Esophagus muscularis mucosa (tissue), 4 donors: ENCODE measurements at regions not wholly inside any gene's neighbourhood (a gene's known extent, or its start where the extent isn't known, plus 50 kb on each side); places are given as distances from the start of the nearest gene placed in this dataset.

ENCODE experiments used
- DNase-seq: peaks from one replicate; pipeline ENCODE4 v3.0.0-alpha.2; 2017; ENCODE audit errors: extremely low spot score
- H3K27ac ChIP-seq, 4 donors: fragments of 200-600 bp; sonication (generic); replicated peaks in 1 of 4; 1 replicate in 3 of 4; 2 replicates in 1 of 4; pipeline ENCODE4 v1.5.1; 2016 to 2019; ENCODE audit warnings: mild to moderate bottlenecking in 1 of 4
- H3K27me3 ChIP-seq, 4 donors: fragments of 200-600 bp; sonication (generic); one replicate each; pipeline versions ENCODE4 v1.5.1 to v1.6.0; 2016 to 2019
- H3K36me3 ChIP-seq, 4 donors: fragments of 200-600 bp; sonication (generic); one replicate each; pipeline ENCODE4 v1.5.1; 2016 to 2019
- H3K4me1 ChIP-seq, 4 donors: fragments of 200-600 bp; sonication (generic); one replicate each; pipeline ENCODE4 v1.5.1; 2016 to 2019
- H3K4me3 ChIP-seq, 4 donors: fragments of 200-600 bp; sonication (generic); 1 replicate in 2 of 4; 2 replicates in 2 of 4; pipeline ENCODE4 v1.5.1; 2016 to 2019; ENCODE audit warnings: mild to moderate bottlenecking in 4 of 4, moderate library complexity in 1 of 4
- H3K9me3 ChIP-seq, 4 donors: fragments of 200-600 bp; sonication (generic); 1 replicate in 3 of 4; 2 replicates in 1 of 4; pipeline ENCODE4 v1.5.1; 2016 to 2019
- EP300 ChIP-seq: sonication (generic); formaldehyde crosslinking; IDR thresholded peaks from one replicate; pipeline ENCODE4 v1.6.1; 2017; ENCODE audit warnings: antibody characterized with exemption
- POLR2A ChIP-seq: fragments of 450-650 bp; IDR thresholded peaks from one replicate; pipeline ENCODE4 v1.6.1; 2017; ENCODE audit warnings: antibody characterized with exemption, moderate library complexity, mild to moderate bottlenecking, low read depth
- POLR2AphosphoS5 ChIP-seq, 2 donors: sonication (generic); formaldehyde crosslinking; IDR thresholded peaks; one replicate each; pipeline ENCODE4 v1.6.1; 2017; ENCODE audit warnings: antibody characterized with exemption in 2 of 2
- WGBS: methylation state at CpG from one replicate; pipeline ENCODE4 v1.1.5; 2018; 5-methylcytosine and 5-hydroxymethylcytosine counted together
- intact Hi-C: fragments of 100-400 bp; cut with DNase I; formaldehyde crosslinking; loops from one replicate; pipeline ENCODE4 v1.15.1; 2023
- TF ChIP-seq, protein P1 (sequence below), 3 experiments: fragments of 200-600 bp in 2 of 3; fragments of 450-650 bp in 1 of 3; sonication (generic) in 2 of 3; IDR thresholded peaks; one replicate each; pipeline ENCODE4 v1.5.1; 2017 to 2019; ENCODE audit warnings: antibody characterized with exemption in 3 of 3, mild to moderate bottlenecking in 2 of 3, moderate library complexity in 1 of 3

DNA sequence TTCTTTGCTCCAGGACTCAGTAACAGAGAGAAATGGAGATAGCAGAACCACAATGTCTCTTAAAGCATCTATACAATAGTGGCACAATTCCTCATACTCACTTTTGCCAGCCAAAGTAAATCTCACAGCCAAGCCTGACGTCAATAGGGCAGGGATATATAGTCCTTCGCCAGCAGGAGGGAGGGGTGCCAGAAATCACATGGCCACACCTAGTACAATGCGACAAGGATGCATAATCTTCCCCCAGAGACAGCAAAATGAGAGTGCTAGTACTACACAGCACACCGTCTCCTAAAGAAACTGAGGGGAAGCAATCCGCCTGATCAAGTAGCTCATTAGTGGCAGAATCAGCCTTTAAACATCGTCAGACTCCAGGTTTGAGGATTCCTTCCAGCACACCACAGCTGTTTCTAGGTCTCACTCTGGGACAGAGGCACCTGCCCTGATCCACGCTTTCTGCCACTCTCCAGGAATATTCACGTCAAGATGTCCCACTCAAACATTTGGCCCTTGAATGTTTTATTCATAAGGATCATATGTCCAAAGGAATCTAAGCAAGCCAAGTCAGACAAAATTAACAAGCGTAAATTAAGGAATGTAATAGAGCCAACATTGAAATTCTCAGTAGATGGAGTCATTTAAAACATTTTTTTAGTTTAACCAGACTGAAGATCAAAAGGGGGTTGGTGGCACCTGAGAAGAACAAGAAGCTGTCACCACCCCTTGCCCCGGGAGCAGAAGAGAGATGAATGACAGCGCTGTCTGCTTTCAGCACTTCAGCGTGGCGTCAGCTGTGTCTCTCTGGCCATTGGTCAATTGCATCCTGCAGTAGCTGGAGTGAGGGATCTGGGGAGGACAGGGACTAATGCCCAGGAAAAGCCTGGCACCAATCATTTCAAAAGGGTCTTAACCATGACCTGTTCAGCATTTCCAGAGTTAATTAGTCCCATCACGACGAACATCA is 63.5 kb upstream of the SERP2 start:
- Histone ChIP-seq H3K36me3 (no peaks in the 10 kb centered on the region), H3K9me3 (no peaks in the 10 kb centered on the region), H3K4me1 (peaks cover 46 to 81% (median 72%) of the 10 kb centered on the region in 4 donors), H3K4me3 (no peak overlapping the region), H3K27me3 (no peaks in the 10 kb centered on the region), H3K27ac (peak overlapping the region; percentile 86 to 92 (median 88))
- TF ChIP-seq POLR2AphosphoS5 (IDR thresholded peaks at IDR 0.05) = peak in 1 of 2 donors; percentile 47
- TF ChIP-seq, protein P1, sequence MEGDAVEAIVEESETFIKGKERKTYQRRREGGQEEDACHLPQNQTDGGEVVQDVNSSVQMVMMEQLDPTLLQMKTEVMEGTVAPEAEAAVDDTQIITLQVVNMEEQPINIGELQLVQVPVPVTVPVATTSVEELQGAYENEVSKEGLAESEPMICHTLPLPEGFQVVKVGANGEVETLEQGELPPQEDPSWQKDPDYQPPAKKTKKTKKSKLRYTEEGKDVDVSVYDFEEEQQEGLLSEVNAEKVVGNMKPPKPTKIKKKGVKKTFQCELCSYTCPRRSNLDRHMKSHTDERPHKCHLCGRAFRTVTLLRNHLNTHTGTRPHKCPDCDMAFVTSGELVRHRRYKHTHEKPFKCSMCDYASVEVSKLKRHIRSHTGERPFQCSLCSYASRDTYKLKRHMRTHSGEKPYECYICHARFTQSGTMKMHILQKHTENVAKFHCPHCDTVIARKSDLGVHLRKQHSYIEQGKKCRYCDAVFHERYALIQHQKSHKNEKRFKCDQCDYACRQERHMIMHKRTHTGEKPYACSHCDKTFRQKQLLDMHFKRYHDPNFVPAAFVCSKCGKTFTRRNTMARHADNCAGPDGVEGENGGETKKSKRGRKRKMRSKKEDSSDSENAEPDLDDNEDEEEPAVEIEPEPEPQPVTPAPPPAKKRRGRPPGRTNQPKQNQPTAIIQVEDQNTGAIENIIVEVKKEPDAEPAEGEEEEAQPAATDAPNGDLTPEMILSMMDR (IDR thresholded peaks at IDR 0.05) = no peak
- DNase-seq = no peak
- intact Hi-C loops = loop anchor here (2.0 to 10.0 kb wide), 2 partner anchors 125 to 255 kb away; no protein-coding TSS in a partner anchor
- 65% methylated on average over 15 of the region's 15 CpGs for WGBS

DNA sequence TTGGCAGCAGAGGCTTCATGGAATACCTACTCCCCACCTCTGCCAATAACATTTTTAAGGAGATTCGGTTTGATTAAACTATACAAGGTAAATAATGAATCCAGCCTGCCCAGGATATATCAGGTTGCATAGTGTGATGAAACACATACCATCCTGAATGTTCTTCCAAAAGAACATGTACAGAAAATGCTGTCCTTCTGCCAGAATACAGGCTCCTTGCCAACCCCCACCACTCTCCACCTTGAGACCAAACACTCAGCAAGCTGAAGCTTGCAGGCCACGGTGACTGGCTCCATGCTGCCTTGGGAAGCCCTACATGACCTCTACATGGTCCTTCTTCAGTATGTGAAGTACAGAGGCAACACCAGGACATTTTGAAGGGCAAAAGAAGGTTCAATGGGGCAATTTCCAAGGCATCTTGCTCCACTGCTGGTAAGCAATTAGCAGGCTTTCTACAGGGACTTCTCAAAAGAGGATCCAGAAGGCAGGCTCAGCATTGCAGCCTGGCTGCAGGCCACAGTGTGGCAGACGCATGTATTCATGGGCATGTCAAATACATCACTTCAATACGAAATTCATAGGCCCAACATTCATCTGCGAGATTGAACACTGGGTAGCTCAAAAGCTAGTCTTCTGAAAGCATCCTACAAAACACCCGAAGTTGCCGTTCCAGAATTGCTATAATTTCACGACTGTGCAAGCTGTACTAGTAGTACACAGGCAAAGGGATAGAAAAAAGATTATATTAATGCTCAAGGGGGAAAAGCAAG is 62.4 kb upstream of the SERP2 start:
- 76% methylated on average over 7 of the region's 8 CpGs for WGBS
- TF ChIP-seq POLR2AphosphoS5 (IDR thresholded peaks at IDR 0.05) (peak; percentile 67 to 73), POLR2A (no peak)
- Histone ChIP-seq H3K27me3 (no peaks in the 10 kb centered on the region), H3K27ac (peak overlapping the region; percentile 86 to 92 (median 88)), H3K9me3 (no peaks in the 10 kb centered on the region), H3K4me3 (no peak overlapping the region), H3K4me1 (peaks cover 35 to 69% (median 61%) of the 10 kb centered on the region in 4 donors), H3K36me3 (no peaks in the 10 kb centered on the region)
- no peak for DNase-seq
- intact Hi-C loops = loop anchor here (10.0 kb wide), 1 partner anchor 256 kb away; no protein-coding TSS in a partner anchor

DNA sequence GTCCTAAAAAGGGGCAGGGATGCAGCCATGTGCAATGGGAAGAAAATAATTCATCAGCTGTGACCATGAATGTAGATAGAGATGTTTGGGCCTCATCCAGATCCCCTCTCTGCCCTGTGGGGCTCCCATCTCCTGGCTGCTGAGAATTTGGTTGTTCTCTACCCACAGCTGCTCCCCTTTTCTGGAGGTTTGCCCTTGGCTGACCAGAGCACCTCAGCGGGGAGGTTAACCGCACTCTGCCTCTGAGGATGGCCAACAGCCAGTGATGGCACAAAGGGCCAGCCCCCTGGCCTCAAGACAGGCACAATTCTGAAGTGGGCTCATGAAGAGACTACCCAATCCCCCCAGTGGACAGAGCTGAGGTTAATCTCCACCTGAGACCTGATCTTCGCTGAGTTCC is 61.5 kb upstream of the SERP2 start:
- TF ChIP-seq EP300 (no peak), POLR2A (no peak), POLR2AphosphoS5 (IDR thresholded peaks at IDR 0.05) (no peak)
- TF ChIP-seq, protein P1 (IDR thresholded peaks at IDR 0.05) = no peak
- intact Hi-C loops = loop anchor here (10.0 kb wide), 1 partner anchor 257 kb away; no protein-coding TSS in a partner anchor
- H3K4me3 ChIP-seq = no peak overlapping the region
- H3K4me1 ChIP-seq = peaks cover 26 to 66% (median 56%) of the 10 kb centered on the region in 4 donors
- H3K27me3 ChIP-seq = no peaks in the 10 kb centered on the region
- no peaks in the 10 kb centered on the region for H3K36me3 ChIP-seq
- H3K9me3 ChIP-seq = no peaks in the 10 kb centered on the region
- DNase-seq = no peak
- peak overlapping the region in 3 of 4 donors; percentile 86 to 92 (median 88) for H3K27ac ChIP-seq
- WGBS = 92% methylated on average over 3 of the region's 3 CpGs

DNA sequence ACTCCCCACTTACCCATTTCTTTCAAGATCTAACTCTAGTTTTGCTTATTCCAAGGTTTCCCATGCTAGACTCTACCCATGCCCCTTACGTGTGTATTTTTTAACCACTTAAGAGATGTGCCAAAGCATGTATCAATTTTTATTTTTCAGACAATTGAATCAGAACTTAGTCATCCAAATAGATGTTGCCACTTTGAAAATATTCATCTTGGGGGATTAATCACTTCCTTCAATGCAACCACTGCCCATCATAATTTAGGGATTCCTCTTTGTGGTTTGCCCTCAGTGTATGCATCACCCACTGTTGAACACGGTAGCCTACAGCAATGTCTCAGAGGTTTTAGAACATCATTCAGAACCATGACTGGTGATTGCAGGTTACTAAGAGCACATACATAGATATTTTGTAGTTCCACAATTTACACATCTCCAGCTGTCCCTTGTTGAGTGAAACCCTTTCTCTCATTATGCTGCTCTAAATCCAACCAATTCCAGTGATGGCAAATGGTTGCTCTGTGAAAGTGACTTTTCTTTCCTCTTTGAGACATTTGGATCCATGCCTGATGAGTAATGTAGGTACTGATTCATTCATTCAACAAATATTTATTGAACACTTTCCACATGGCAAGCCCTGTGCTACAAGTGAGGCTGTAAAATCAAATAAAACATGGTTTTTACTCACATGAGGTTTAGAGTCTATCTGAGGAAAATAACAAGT is 60.6 kb upstream of the SERP2 start:
- intact Hi-C loops = loop anchor here (10.0 kb wide), 1 partner anchor 258 kb away; no protein-coding TSS in a partner anchor
- Histone ChIP-seq H3K4me3 (no peak overlapping the region), H3K4me1 (peaks cover 25 to 64% (median 56%) of the 10 kb centered on the region in 4 donors), H3K36me3 (no peaks in the 10 kb centered on the region), H3K27me3 (no peaks in the 10 kb centered on the region), H3K9me3 (no peaks in the 10 kb centered on the region), H3K27ac (peak overlapping the region in 1 of 4 donors; percentile 8)
- DNase-seq = no peak
- TF ChIP-seq, protein P1 (IDR thresholded peaks at IDR 0.05) = no peak
- TF ChIP-seq EP300 = no peak
- TF ChIP-seq POLR2A = no peak
- no peak for TF ChIP-seq POLR2AphosphoS5 (IDR thresholded peaks at IDR 0.05)
- WGBS = 66% methylated on average over 2 of the region's 2 CpGs
